ENCODE measurements at regions not wholly inside any gene's neighbourhood (a gene's known extent, or its start where the extent isn't known, plus 50 kb on each side); places are given as distances from the start of the nearest gene placed in this dataset.

- no peak for TF ChIP-seq CTCF (conservative IDR thresholded peaks at IDR 0.05; ENCODE audit: low read depth, low read length)
- no peak overlapping the region for H3K4me3 ChIP-seq (ENCODE audit: low read depth, low read length)
- no peak for DNase-seq (ENCODE audit: low read depth)
Measured at GRCh38 chr4:159460371-159460770, 357.5 kb downstream of the RAPGEF2 start.

GRCh38 chr4:159463235-159463634 lies 360.4 kb downstream of the RAPGEF2 start:
- no peak for DNase-seq (ENCODE audit: low read depth)
- no peak overlapping the region for H3K4me3 ChIP-seq (ENCODE audit: low read depth, low read length)
- TF ChIP-seq CTCF (conservative IDR thresholded peaks at IDR 0.05; ENCODE audit: low read depth, low read length) = peak; percentile 18

- no peak for TF ChIP-seq CTCF (conservative IDR thresholded peaks at IDR 0.05; ENCODE audit: low read depth, low read length)
- no peak overlapping the region for H3K4me3 ChIP-seq (ENCODE audit: low read depth, low read length)
Measured at GRCh38 chr4:159464302-159464701, 361.4 kb downstream of the RAPGEF2 start.

GRCh38 chr4:159476886-159477285 lies 374.0 kb downstream of the RAPGEF2 start:
- no peak overlapping the region for H3K4me3 ChIP-seq (ENCODE audit: low read depth, low read length)
- no peak for DNase-seq (ENCODE audit: low read depth)
- TF ChIP-seq CTCF (conservative IDR thresholded peaks at IDR 0.05; ENCODE audit: low read depth, low read length) = no peak

More at GRCh38 chr4:159464302-159464701, 361.4 kb downstream of the RAPGEF2 start:
- no peak for DNase-seq (ENCODE audit: low read depth)

GRCh38 chr4:159480826-159481225 lies 377.9 kb downstream of the RAPGEF2 start:
- TF ChIP-seq CTCF (conservative IDR thresholded peaks at IDR 0.05; ENCODE audit: low read depth, low read length) = no peak
- H3K4me3 ChIP-seq (ENCODE audit: low read depth, low read length) = no peak overlapping the region
- no peak for DNase-seq (ENCODE audit: low read depth)

GRCh38 chr4:159481936-159482335 lies 379.1 kb downstream of the RAPGEF2 start:
- H3K4me3 ChIP-seq (ENCODE audit: low read depth, low read length) = no peak overlapping the region
- DNase-seq (ENCODE audit: low read depth) = no peak
- TF ChIP-seq CTCF (conservative IDR thresholded peaks at IDR 0.05; ENCODE audit: low read depth, low read length) = no peak

- TF ChIP-seq CTCF (conservative IDR thresholded peaks at IDR 0.05; ENCODE audit: low read depth, low read length) = no peak
- no peak for DNase-seq (ENCODE audit: low read depth)
- H3K4me3 ChIP-seq (ENCODE audit: low read depth, low read length) = no peak overlapping the region
Measured at GRCh38 chr4:159483110-159483781, 380.4 kb downstream of the RAPGEF2 start.

Measured in epithelial cell of proximal tubule (primary cell).